Chondrocyte (in vitro differentiated cells): ENCODE measurements at regions not wholly inside any gene's neighbourhood (a gene's known extent, or its start where the extent isn't known, plus 50 kb on each side); places are given as distances from the start of the nearest gene placed in this dataset.

Experiments used
- DNase-seq: peaks from one replicate; pipeline ENCODE4 v3.0.0; 2021; ENCODE audit warnings: mixed read lengths, low spot score
- H3K27ac Mint-ChIP-seq: one replicate; pipeline ENCODE4 v1.8.0; 2021; ENCODE audit warnings: mild to moderate bottlenecking, moderate library complexity, mixed read lengths; ENCODE audit not compliant: unreplicated experiment
- H3K27me3 Mint-ChIP-seq: 2 replicates; pipeline ENCODE4 v1.8.0; 2021; ENCODE audit warnings: low read depth, mixed read lengths
- H3K36me3 Mint-ChIP-seq: 2 replicates; pipeline ENCODE4 v1.8.0; 2021; ENCODE audit warnings: low read depth, mixed read lengths
- H3K4me1 Mint-ChIP-seq: 2 replicates; pipeline ENCODE4 v1.8.0; 2021; ENCODE audit warnings: low read depth, mild to moderate bottlenecking, mixed read lengths
- H3K4me3 Mint-ChIP-seq: one replicate; pipeline ENCODE4 v1.8.0; 2021; ENCODE audit warnings: mild to moderate bottlenecking, moderate library complexity, mixed read lengths; ENCODE audit not compliant: unreplicated experiment
- H3K9me3 Mint-ChIP-seq: 2 replicates; pipeline ENCODE4 v1.8.0; 2021; ENCODE audit warnings: low read depth, mixed read lengths
- CTCF ChIP-seq: fragments of 200-600 bp; sonication (generic); IDR thresholded peaks from 2 replicates; pipeline ENCODE4 v1.5.0; 2021; ENCODE audit warnings: antibody characterized with exemption, mild to moderate bottlenecking, moderate library complexity

DNA sequence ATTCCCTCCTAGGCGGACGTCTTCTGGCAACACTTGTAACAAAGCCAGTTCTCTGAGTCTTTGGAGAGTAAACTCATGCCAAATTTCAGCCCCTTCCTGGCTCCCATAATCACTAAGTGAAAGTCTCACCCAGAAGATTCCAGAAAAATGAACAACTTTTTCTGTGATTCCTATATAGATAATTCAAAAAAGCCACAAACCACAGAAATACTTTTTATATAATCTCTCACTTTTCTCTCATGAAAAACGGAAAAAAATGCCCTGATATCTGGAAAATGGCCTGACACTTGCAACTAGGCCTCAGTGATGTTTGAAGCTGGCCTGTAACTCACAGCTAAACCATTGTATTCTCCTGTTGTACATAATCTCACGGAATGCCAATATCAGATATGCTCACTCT is 296.2 kb downstream of the HTR7 start:
- H3K36me3 Mint-ChIP-seq = no peaks in the 10 kb centered on the region
- no peak overlapping the region for H3K4me3 Mint-ChIP-seq
- DNase-seq = no peak
- peaks cover 13% of the 10 kb centered on the region for H3K9me3 Mint-ChIP-seq
- TF ChIP-seq CTCF = no peak
- peaks cover 16% of the 10 kb centered on the region for H3K27me3 Mint-ChIP-seq
- no peak overlapping the region for H3K27ac Mint-ChIP-seq
- H3K4me1 Mint-ChIP-seq = no peaks in the 10 kb centered on the region

DNA sequence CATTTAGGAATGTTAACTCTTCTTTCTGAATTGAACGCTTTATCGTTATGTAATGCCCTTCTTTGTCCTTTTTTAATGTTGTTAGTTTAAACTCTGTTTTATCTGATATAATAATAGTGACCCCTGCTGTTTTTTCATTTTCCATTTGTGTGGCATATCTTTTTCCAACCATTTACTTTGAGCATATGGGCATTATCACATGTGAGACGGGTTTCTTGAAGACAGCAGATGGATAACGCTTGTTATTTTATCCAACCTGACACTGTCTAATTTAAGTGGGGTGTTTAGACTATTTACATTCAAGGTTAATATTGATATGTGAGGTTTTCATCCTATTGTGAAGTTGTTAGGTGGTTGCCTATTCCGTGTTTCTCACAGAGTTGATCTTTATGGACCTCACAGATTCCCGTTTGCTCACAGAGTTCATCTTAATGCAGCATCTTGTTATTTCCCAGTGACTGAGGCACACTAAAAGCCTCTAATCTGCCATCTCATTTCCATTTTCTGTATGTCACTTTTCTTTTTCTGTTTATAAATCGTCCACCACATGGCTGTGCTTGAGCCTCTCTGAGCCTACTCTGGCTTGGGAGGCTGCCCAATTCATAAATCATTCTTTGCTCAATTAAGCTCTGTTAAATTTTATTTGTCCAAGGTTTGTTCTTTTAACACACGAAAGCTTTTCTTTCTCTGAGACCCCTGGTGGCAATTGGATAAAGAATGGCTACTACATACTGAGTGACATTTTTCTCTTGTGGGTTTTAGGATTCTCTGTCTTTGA is 286.2 kb downstream of the HTR7 start:
- no peak for DNase-seq
- no peaks in the 10 kb centered on the region for H3K9me3 Mint-ChIP-seq
- no peak overlapping the region for H3K27ac Mint-ChIP-seq
- peaks cover 29% of the 10 kb centered on the region for H3K27me3 Mint-ChIP-seq
- no peaks in the 10 kb centered on the region for H3K36me3 Mint-ChIP-seq
- H3K4me3 Mint-ChIP-seq = no peak overlapping the region
- no peak for TF ChIP-seq CTCF
- no peaks in the 10 kb centered on the region for H3K4me1 Mint-ChIP-seq

DNA sequence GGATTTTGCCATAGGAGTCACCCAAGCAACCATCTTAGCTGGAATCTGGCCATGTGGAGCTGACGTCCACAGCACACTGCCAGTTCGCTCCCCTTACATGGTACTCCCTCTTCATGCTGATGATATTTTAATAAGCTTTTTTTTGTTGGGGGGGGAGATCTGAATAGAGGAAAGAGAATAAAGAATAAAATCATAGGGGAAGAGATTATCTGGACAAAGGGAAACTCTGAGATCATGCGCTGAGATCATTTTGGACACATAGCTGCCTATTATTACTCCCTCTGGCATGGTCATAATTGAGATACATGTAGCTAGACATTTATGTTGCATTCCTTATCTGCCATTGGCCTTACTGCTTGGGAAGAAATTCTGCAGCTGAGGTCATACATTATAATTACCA is 282.7 kb downstream of the HTR7 start:
- Mint-ChIP-seq H3K4me1 (no peaks in the 10 kb centered on the region), H3K27me3 (peaks cover 26% of the 10 kb centered on the region), H3K9me3 (no peaks in the 10 kb centered on the region), H3K36me3 (no peaks in the 10 kb centered on the region), H3K4me3 (no peak overlapping the region), H3K27ac (no peak overlapping the region)
- no peak for TF ChIP-seq CTCF
- no peak for DNase-seq

DNA sequence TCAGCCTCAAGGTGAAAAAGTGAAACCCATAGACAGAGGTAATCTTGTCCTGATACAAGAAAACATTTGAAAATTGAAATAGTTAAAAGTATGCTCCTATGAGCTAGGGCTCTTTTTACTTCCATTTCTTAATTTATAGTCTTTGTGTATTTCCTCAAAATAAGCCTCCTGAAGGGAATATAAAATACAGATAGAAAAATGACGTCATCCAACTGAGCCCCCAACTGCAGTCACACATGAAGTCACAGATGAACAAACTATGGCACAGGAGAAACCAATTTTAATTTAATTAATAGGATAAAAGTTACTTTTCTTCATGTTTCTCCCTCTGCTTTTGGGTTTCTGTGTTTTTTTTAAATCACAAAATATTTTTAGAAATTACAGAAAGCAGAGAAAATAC is 280.3 kb downstream of the HTR7 start:
- Mint-ChIP-seq H3K4me3 (no peak overlapping the region), H3K4me1 (no peaks in the 10 kb centered on the region), H3K27ac (no peak overlapping the region), H3K36me3 (no peaks in the 10 kb centered on the region), H3K9me3 (no peaks in the 10 kb centered on the region), H3K27me3 (peaks cover 17% of the 10 kb centered on the region)
- no peak for TF ChIP-seq CTCF
- DNase-seq = no peak

- DNase-seq = no peak
- H3K4me1 Mint-ChIP-seq = no peaks in the 10 kb centered on the region
- TF ChIP-seq CTCF = no peak
- H3K9me3 Mint-ChIP-seq = no peaks in the 10 kb centered on the region
- H3K4me3 Mint-ChIP-seq = no peak overlapping the region
- peaks cover 17% of the 10 kb centered on the region for H3K27me3 Mint-ChIP-seq
- no peak overlapping the region for H3K27ac Mint-ChIP-seq
- no peaks in the 10 kb centered on the region for H3K36me3 Mint-ChIP-seq
Observed at GRCh38 chr10:90579602-90580242, 278.1 kb downstream of the HTR7 start.
